ENCODE measurements at regions not wholly inside any gene's neighbourhood (a gene's known extent, or its start where the extent isn't known, plus 50 kb on each side); places are given as distances from the start of the nearest gene placed in this dataset.

- ChIA-PET CTCF (no interaction called here), POLR2A (no interaction called here)
- DNase-seq (ENCODE audit: extremely low spot score) = no peak
- no peak for TF ChIP-seq TARDBP (IDR thresholded peaks at IDR 0.05)
- TF ChIP-seq SUZ12 (IDR thresholded peaks at IDR 0.05) = no peak
- no peak for TF ChIP-seq BHLHE40 (IDR thresholded peaks at IDR 0.05; ENCODE audit: borderline replicate concordance)
- TF ChIP-seq FOXK2 (IDR thresholded peaks at IDR 0.05) = no peak
- no peak for TF ChIP-seq LEF1 (IDR thresholded peaks at IDR 0.05; ENCODE audit: borderline replicate concordance)
- no peak for TF ChIP-seq FOXM1 (IDR thresholded peaks at IDR 0.05; ENCODE audit: borderline replicate concordance)
- TF ChIP-seq FOXA1 (IDR thresholded peaks at IDR 0.05) = no peak
- no peak for TF ChIP-seq PKNOX1 (IDR thresholded peaks at IDR 0.05)
- no peak for TF ChIP-seq L3MBTL2 (conservative IDR thresholded peaks at IDR 0.05)
- TF ChIP-seq NFRKB (IDR thresholded peaks at IDR 0.05) = no peak
- no peak for TF ChIP-seq CTBP1 (IDR thresholded peaks at IDR 0.05; ENCODE audit: borderline replicate concordance)
- TF ChIP-seq SP1 (IDR thresholded peaks at IDR 0.05) = no peak
- no peak for TF ChIP-seq HDGF (IDR thresholded peaks at IDR 0.05; ENCODE audit: borderline replicate concordance)
Observed at GRCh38 chr18:51337406-51337805, 139.9 kb upstream of the MEX3C start.

GRCh38 chr18:51339856-51340255 lies 142.4 kb upstream of the MEX3C start:
- no peak for TF ChIP-seq LEF1 (IDR thresholded peaks at IDR 0.05; ENCODE audit: borderline replicate concordance)
- TF ChIP-seq FOXA1 (IDR thresholded peaks at IDR 0.05) = no peak
- no peak for TF ChIP-seq ZNF384 (IDR thresholded peaks at IDR 0.05)
- no peak for TF ChIP-seq CTBP1 (IDR thresholded peaks at IDR 0.05; ENCODE audit: borderline replicate concordance)
- TF ChIP-seq FOXM1 (IDR thresholded peaks at IDR 0.05; ENCODE audit: borderline replicate concordance) = no peak
- no peak for TF ChIP-seq ELF4 (IDR thresholded peaks at IDR 0.05)
- no peak for TF ChIP-seq FOXK2 (IDR thresholded peaks at IDR 0.05)
- no peak for TF ChIP-seq L3MBTL2 (conservative IDR thresholded peaks at IDR 0.05)
- no peak for TF ChIP-seq TARDBP (IDR thresholded peaks at IDR 0.05)
- no peak for TF ChIP-seq SUZ12 (IDR thresholded peaks at IDR 0.05)
- TF ChIP-seq NFRKB (IDR thresholded peaks at IDR 0.05) = no peak
- TF ChIP-seq ARNT (IDR thresholded peaks at IDR 0.05) = no peak
- no peak for TF ChIP-seq HDGF (IDR thresholded peaks at IDR 0.05; ENCODE audit: borderline replicate concordance)
- TF ChIP-seq PKNOX1 (IDR thresholded peaks at IDR 0.05) = no peak
- TF ChIP-seq SP1 (IDR thresholded peaks at IDR 0.05) = no peak
- TF ChIP-seq BHLHE40 (IDR thresholded peaks at IDR 0.05; ENCODE audit: borderline replicate concordance) = no peak
- DNase-seq (ENCODE audit: extremely low spot score) = no peak
- ChIA-PET POLR2A (no interaction called here), CTCF (no interaction called here)

- POLR2A ChIA-PET = no interaction called here
- no peak for DNase-seq (ENCODE audit: extremely low spot score)
- TF ChIP-seq SUZ12 (IDR thresholded peaks at IDR 0.05) (no peak), ELF4 (IDR thresholded peaks at IDR 0.05) (no peak), SP1 (IDR thresholded peaks at IDR 0.05) (no peak), LEF1 (IDR thresholded peaks at IDR 0.05; ENCODE audit: borderline replicate concordance) (no peak), HDGF (IDR thresholded peaks at IDR 0.05; ENCODE audit: borderline replicate concordance) (no peak), FOXM1 (IDR thresholded peaks at IDR 0.05; ENCODE audit: borderline replicate concordance) (no peak), NFRKB (IDR thresholded peaks at IDR 0.05) (no peak), PKNOX1 (IDR thresholded peaks at IDR 0.05) (no peak), TARDBP (IDR thresholded peaks at IDR 0.05) (no peak), FOXA1 (IDR thresholded peaks at IDR 0.05) (no peak), BHLHE40 (IDR thresholded peaks at IDR 0.05; ENCODE audit: borderline replicate concordance) (no peak), FOXK2 (IDR thresholded peaks at IDR 0.05) (no peak), ZNF384 (IDR thresholded peaks at IDR 0.05) (no peak), ARNT (IDR thresholded peaks at IDR 0.05) (no peak), CTBP1 (IDR thresholded peaks at IDR 0.05; ENCODE audit: borderline replicate concordance) (no peak), L3MBTL2 (conservative IDR thresholded peaks at IDR 0.05) (no peak)
- CTCF ChIA-PET = no interaction called here
Observed at GRCh38 chr18:51340332-51340731, 142.9 kb upstream of the MEX3C start.

- DNase-seq (ENCODE audit: extremely low spot score) = no peak
- ChIA-PET CTCF (interaction anchor here (0.8 kb wide), 1 partner anchor 252 kb away, joined by 3 read pairs; no protein-coding TSS in a partner anchor), POLR2A (no interaction called here)
- no peak for TF ChIP-seq BHLHE40 (IDR thresholded peaks at IDR 0.05; ENCODE audit: borderline replicate concordance)
- TF ChIP-seq ELF4 (IDR thresholded peaks at IDR 0.05) = no peak
- no peak for TF ChIP-seq CTBP1 (IDR thresholded peaks at IDR 0.05; ENCODE audit: borderline replicate concordance)
- TF ChIP-seq SUZ12 (IDR thresholded peaks at IDR 0.05) = no peak
- no peak for TF ChIP-seq NFRKB (IDR thresholded peaks at IDR 0.05)
- TF ChIP-seq LEF1 (IDR thresholded peaks at IDR 0.05; ENCODE audit: borderline replicate concordance) = no peak
- TF ChIP-seq ZNF384 (IDR thresholded peaks at IDR 0.05) = no peak
- TF ChIP-seq L3MBTL2 (conservative IDR thresholded peaks at IDR 0.05) = no peak
- TF ChIP-seq ARNT (IDR thresholded peaks at IDR 0.05) = no peak
- no peak for TF ChIP-seq PKNOX1 (IDR thresholded peaks at IDR 0.05)
- no peak for TF ChIP-seq TARDBP (IDR thresholded peaks at IDR 0.05)
- no peak for TF ChIP-seq HDGF (IDR thresholded peaks at IDR 0.05; ENCODE audit: borderline replicate concordance)
- no peak for TF ChIP-seq FOXK2 (IDR thresholded peaks at IDR 0.05)
- no peak for TF ChIP-seq FOXM1 (IDR thresholded peaks at IDR 0.05; ENCODE audit: borderline replicate concordance)
- TF ChIP-seq SP1 (IDR thresholded peaks at IDR 0.05) = no peak
- no peak for TF ChIP-seq FOXA1 (IDR thresholded peaks at IDR 0.05)
Observed at GRCh38 chr18:51342815-51343214, 145.3 kb upstream of the MEX3C start.

- TF ChIP-seq L3MBTL2 (conservative IDR thresholded peaks at IDR 0.05) (no peak), SUZ12 (IDR thresholded peaks at IDR 0.05) (no peak), FOXM1 (IDR thresholded peaks at IDR 0.05; ENCODE audit: borderline replicate concordance) (no peak)
- DNase-seq (ENCODE audit: extremely low spot score) = no peak
- ChIA-PET CTCF (no interaction called here), POLR2A (interaction anchor here (1.2 kb wide), 1 partner anchor 11 kb away, joined by 4 read pairs; no protein-coding TSS in a partner anchor)
Observed at GRCh38 chr18:51345848-51346391, 148.4 kb upstream of the MEX3C start.
